ENCODE measurements at regions not wholly inside any gene's neighbourhood (a gene's known extent, or its start where the extent isn't known, plus 50 kb on each side); places are given as distances from the start of the nearest gene placed in this dataset.

DNA sequence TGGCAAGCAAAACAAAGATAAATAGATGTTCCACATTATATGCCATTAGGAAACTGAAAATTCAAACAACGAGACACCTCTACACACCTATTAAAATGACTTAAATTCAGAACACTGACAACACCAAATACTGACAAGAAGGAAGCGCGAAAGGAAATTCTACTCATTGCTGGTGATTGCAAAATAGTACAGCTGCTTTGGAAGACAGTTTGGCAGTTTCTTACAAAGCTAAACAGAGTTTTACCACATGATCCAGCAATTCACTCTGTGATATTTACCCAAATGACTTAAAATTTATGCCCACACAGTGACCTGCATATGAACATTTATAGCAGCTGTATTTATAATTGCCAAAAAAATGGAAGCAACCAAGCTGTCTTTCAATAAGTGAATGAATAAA lies 232.6 kb downstream of the CASP12 start:
- TF ChIP-seq, protein P1, sequence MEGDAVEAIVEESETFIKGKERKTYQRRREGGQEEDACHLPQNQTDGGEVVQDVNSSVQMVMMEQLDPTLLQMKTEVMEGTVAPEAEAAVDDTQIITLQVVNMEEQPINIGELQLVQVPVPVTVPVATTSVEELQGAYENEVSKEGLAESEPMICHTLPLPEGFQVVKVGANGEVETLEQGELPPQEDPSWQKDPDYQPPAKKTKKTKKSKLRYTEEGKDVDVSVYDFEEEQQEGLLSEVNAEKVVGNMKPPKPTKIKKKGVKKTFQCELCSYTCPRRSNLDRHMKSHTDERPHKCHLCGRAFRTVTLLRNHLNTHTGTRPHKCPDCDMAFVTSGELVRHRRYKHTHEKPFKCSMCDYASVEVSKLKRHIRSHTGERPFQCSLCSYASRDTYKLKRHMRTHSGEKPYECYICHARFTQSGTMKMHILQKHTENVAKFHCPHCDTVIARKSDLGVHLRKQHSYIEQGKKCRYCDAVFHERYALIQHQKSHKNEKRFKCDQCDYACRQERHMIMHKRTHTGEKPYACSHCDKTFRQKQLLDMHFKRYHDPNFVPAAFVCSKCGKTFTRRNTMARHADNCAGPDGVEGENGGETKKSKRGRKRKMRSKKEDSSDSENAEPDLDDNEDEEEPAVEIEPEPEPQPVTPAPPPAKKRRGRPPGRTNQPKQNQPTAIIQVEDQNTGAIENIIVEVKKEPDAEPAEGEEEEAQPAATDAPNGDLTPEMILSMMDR (conservative IDR thresholded peaks at IDR 0.05; ENCODE audit: low read length): no peak
- no peak for TF ChIP-seq EZH2phosphoT487 (IDR thresholded peaks at IDR 0.05; ENCODE audit: borderline replicate concordance)

Data from Loucy (cell line).